ENCODE measurements at regions not wholly inside any gene's neighbourhood (a gene's known extent, or its start where the extent isn't known, plus 50 kb on each side); places are given as distances from the start of the nearest gene placed in this dataset.

GRCh38 chr9:14389657-14390056 lies 75.7 kb upstream of the NFIB start:
- DNase-seq: no peak

GRCh38 chr9:14389146-14389545 lies 75.2 kb upstream of the NFIB start:
- DNase-seq: no peak

GRCh38 chr9:14383773-14384172 lies 69.8 kb upstream of the NFIB start:
- DNase-seq: no peak

- no peak for DNase-seq
These were observed 69.4 kb upstream of the NFIB start for GRCh38 chr9:14383294-14383693.

GRCh38 chr9:14380061-14380836 lies 66.3 kb upstream of the NFIB start:
- no peak for DNase-seq

GRCh38 chr9:14379280-14379679 lies 65.3 kb upstream of the NFIB start:
- DNase-seq: no peak

- DNase-seq: no peak
These were observed 59.8 kb upstream of the NFIB start for GRCh38 chr9:14373706-14374105.

- DNase-seq: no peak
These were observed 59.4 kb upstream of the NFIB start for GRCh38 chr9:14373336-14373666.

GRCh38 chr9:14372437-14373335 lies 58.7 kb upstream of the NFIB start:
- no peak for DNase-seq

GRCh38 chr9:14369011-14369410 lies 55.1 kb upstream of the NFIB start:
- DNase-seq: no peak

- no peak for DNase-seq
These were observed 52.1 kb upstream of the NFIB start for GRCh38 chr9:14366076-14366475.

GRCh38 chr9:14365670-14366069 lies 51.7 kb upstream of the NFIB start:
- DNase-seq: no peak

Measured in retina (tissue), 1 donor.